Activated T-cell treated with anti-CD3 and anti-CD28 coated beads, Interleukin-2, amount 50 U/mL, for 48 hours (primary cell): ENCODE measurements at regions not wholly inside any gene's neighbourhood (a gene's known extent, or its start where the extent isn't known, plus 50 kb on each side); places are given as distances from the start of the nearest gene placed in this dataset.

ENCODE experiments used
- DNase-seq, 2 experiments: peaks; one replicate each; pipeline ENCODE4 v3.0.0-alpha.2; 2020

DNA sequence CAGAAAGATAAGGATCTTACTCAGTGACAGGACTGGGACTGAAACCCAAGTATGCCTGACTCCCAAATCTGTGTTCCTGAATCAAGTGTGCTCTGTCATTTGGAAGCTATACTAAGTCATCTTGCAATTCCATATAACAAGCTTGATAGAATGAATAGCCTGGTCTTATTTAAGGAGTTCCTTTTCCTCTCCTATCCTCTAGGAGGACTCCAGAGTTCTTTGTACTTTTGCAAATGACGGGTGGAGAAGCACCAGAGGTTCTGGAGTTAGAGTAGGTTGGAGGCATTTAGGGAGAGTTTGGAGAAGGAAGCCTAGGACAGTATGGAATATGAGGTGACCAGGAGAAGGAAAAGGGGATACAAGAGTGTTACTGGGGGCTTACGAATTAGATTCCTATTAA is 92.9 kb upstream of the RCN1 start:
- no peak for DNase-seq

DNA sequence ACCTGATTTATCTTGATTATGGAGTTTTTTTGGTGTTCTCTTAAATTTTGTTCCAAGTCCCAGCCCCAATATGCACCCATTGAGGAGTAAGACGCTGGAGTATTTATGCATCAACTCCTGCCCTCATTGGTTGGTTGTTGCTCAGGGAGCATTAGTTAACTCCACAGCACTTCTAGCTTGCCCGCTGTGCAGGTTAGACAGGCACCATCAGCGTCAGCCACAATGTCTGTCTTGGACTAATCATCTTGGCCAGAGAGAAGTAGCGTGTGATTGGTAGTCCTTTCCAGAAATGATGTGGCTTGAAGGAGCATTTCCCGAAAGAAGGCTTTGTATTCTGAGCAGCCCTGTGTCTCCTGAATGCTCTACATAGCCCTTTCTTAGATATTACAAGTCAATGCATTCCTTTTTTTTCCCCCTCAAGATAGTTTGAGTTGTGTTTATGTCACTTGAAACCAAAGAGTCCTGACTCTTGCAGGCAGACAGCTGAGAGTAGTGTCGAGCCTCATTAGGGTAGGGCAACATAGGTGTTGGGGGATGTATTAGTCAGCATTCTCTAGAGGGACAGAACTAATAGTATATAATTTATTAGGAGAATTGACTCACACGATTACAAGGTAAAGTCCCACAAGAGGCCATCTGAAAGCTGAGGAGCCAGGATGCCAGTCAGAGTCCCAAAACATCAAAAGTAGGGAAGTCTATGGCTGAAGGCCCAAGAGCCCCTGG is 94.6 kb upstream of the RCN1 start:
- DNase-seq, result no peak

GRCh38 chr11:31995525-31996094 is 95.3 kb upstream of the RCN1 start:
- DNase-seq, result no peak

- DNase-seq, result no peak
Observed at GRCh38 chr11:31995032-31995431, 95.8 kb upstream of the RCN1 start.

GRCh38 chr11:31987118-31988005 is 103.5 kb upstream of the RCN1 start:
- no peak for DNase-seq

GRCh38 chr11:31986201-31986889 is 104.5 kb upstream of the RCN1 start:
- DNase-seq, result no peak

DNA sequence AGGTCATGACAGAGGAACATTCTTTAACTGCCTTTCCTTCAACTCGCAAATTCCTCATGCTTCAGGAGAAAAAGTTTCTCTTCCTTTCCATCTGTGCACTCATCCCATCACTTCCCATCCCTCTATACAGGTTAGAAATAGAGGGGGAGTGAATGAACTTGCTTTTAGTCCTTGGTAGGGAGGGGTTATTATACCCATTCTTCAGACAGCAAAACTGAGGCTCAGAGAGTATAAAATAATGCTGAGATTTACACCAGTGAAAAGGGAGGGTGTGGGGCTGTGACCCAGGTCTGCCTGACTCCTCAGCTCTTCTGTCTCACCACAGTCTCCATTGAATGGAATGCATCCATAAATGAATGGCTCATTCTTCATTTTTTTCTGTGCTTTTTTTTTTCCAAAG is 109.4 kb upstream of the RCN1 start:
- DNase-seq, result no peak

DNA sequence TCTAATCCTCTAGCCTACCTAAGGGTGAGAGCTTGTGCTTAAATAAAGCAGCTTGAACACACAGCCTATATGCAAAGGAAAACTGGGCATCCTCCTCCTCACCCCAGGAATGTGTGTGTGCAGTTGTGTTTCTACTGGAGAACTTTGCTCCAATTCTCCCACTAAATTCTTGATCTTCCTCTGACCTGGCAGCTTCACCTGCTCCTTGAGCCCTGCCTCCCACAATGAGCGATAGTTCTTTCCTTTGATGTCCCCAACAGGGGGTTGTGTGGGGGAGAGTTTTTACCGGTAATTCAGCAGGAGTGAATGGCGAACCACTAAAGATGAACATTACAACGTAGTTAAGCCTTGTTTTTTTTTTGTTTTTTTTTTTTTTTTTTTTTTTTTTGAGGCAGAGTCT is 113.5 kb upstream of the RCN1 start:
- no peak for DNase-seq

GRCh38 chr11:31974366-31975136 is 116.3 kb upstream of the RCN1 start:
- no peak for DNase-seq

GRCh38 chr11:31973172-31973571 is 117.7 kb upstream of the RCN1 start:
- DNase-seq, result no peak

- no peak for DNase-seq
Observed at GRCh38 chr11:31972623-31973022, 118.3 kb upstream of the RCN1 start.

- DNase-seq, result no peak
Observed at GRCh38 chr11:31969359-31969702, 121.5 kb upstream of the RCN1 start.

DNA sequence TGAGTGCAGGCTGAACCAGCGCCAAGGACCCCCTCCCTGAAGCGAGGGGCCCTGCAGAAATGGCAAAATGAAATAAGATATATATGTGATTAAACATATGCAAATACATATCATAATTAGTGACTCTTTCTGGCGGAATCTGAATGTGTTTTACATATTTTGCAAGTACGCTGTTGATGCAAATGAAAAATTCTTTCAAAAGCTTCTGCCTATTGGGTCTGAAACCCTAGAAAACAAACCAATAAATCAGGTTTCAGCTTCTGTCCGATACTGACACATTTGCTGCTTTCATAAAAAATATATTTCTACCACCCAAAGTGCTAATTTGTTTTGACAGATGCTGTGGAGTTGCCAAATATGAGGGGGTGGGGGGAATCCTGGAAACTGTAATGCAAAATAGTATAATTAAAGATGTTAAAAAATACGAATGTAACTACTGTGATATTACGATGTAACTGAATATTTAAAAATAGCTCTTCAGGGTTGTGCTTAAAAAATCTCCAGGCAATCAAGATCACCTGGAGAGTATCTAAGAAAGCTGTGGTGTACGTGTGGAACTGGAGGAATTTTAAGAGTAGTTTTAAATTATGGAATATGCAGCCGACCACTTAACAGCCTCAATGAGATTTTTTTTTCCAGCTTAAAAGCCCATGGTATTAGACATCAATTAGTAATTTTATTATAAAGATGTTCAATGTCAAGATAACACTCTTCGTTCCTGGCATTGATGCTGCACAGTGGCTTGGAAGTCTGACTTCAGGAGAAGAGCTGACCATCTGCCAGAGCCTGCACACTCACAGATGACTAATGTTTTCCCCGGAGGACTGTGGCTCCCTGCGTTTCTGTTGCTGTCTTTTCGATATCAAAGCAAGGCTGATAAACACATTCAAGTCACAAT is 122.2 kb upstream of the RCN1 start:
- DNase-seq, result no peak

DNA sequence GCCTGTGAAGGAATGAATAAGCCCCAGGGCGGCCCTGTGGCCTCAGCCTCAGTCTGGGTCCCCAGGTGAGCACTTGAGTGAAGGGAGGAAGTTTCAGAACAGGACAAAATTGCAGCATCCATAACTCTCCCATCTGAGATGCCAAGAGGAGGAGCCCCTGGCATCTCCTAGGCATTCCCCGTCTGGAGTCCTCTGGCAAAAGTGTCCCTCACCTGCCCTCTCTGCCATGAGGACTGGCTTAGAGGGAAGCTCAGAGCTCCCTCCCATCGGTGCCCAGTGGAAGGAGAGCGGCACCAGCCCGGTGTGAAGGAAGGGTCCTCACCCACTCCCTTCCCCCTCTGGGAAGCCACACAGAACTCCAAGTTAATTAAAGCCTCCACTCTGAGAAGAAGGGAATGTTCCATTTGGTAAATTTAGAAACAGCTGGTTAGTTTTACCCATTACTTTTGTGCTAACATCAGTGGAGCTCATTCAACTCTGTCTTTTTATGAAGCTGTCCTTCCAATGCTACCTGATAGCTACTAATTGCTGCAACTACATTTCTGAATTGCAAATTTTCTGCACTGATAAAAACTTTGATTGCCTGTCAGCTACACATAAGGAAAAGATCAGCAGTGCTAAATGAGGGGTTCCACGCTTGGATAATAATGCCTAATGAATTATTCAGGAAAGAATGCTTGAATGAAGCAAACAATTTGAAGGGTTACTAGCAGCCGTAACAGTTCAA is 123.3 kb upstream of the RCN1 start:
- no peak for DNase-seq

DNA sequence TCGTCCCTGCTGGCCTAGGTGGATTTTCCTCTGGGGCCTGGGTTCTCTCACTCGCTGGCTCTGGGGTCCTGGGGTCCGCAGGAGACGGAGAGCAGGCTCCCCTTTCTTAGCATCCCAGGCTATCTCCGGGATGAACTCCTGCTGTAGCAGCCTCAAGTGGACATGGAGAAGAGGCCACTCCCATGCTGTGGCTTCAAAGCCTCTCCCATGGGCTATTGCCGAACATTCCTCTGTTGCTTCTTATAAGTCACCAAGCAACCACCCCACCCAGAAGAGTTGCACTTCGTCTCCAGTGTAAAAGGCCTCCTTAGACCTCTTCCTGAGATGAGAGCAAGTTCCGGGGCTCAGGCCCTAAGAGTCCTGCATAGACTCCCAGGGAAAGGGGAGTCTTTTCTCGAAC is 124.0 kb upstream of the RCN1 start:
- no peak for DNase-seq

- DNase-seq, result no peak
Observed at GRCh38 chr11:31964181-31964580, 126.7 kb upstream of the RCN1 start.

GRCh38 chr11:31960126-31960525 is 130.7 kb upstream of the RCN1 start:
- no peak for DNase-seq

GRCh38 chr11:31959716-31960115 is 131.2 kb upstream of the RCN1 start:
- no peak for DNase-seq

GRCh38 chr11:31958076-31958735 is 132.7 kb upstream of the RCN1 start:
- peak; percentile 77 to 80 for DNase-seq

DNA sequence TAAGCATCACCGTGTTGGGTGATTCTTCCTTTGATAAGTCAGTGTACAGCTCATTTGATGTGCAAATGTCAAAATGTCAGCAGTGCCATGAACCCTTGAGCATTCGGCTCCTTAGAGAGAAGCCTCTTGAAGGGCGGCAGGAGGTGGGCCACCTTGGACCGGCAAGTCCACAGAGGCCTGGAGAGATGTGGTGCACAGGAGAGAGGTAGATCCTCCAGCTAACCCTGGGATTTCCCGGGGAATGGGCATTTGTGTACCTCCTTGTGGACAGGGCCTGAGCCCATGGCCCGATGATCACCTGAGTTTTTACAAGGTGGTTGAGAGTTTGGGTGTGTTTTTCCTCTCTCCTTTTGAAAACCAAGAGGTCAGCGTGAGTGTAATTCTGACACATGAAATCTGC is 133.2 kb upstream of the RCN1 start:
- DNase-seq, result no peak
